HG03520 (cell line): ENCODE measurements at regions not wholly inside any gene's neighbourhood (a gene's known extent, or its start where the extent isn't known, plus 50 kb on each side); places are given as distances from the start of the nearest gene placed in this dataset.

ENCODE experiments used
- ATAC-seq: cut with Tn5 transposase; IDR thresholded peaks from one replicate; pipeline ENCODE4 v1.9.1; 2021; ENCODE audit warnings: mild to moderate bottlenecking, moderate library complexity; ENCODE audit not compliant: unreplicated experiment

DNA sequence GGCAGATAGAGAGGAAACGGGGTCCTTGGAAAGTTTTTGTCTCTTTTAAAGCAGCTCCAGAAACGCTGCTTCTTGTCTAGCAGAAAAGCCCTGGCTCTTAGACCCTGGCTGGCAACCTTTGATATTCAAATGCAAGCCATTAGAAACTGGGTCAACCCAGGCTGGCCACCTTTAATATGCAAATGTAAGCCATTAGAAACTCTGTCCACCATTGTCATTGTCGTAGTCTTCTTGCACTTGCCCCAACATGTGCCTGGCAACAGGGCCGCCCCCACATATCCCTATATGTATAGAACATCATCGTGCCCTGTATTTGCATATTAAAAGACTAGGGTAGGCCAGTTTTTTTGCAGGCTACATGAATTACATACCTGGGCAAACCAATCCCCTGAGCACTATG is 621.3 kb upstream of the DPP6 start:
- no peak for ATAC-seq

- ATAC-seq: no peak
Observed at GRCh38 chr7:153432063-153432462, 620.1 kb upstream of the DPP6 start.

DNA sequence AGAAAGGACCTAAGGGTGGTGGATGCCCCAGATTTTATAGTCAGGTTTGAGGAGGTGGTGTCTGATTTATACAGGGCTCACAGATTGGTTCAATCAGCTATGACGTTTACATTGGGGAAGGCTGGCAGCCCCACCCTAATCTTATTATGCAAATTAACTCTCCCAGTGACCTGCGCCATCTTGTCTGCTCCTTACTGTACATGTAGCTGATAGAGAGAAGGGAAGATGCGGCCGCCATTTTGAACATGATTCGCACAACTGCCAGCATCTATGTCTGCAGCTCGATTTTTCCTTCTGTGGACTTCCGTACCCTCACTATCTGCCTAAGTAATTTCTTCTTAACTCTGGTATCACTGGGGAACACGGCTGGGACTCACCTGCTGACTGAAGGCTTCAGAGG is 619.0 kb upstream of the DPP6 start:
- no peak for ATAC-seq

- ATAC-seq: no peak
Observed at GRCh38 chr7:153440715-153441114, 611.5 kb upstream of the DPP6 start.

DNA sequence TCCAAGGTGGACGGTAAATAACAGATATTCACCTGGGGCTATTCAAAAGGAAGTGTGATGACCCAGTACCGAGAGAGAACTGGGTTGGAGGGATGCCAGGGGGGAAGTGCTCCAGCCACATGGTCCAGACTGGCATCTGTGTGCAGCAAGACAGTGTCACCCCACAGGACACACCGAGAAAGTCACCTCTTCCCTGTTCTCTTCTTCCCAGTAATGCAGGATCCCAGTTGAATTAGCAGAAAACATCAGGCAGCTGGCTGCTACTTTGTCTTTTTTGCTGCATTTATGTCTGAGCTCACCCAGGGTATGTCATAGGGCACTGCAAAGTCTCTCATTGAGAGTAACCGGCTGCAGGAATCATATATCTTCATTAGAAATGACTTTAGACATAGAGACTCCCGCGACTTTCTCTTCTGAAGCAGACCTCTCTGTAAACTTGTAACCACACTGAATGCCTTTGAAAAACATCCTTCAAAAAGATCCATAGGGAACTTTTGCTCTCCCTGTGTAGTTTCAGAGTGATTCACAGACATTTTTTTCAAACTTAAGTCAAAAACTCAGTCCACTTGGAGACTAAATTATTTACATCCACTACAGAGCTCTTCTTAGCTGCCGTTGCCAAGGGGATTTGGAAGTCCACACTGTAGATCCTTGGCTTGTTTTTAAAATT is 609.0 kb upstream of the DPP6 start:
- ATAC-seq: no peak

DNA sequence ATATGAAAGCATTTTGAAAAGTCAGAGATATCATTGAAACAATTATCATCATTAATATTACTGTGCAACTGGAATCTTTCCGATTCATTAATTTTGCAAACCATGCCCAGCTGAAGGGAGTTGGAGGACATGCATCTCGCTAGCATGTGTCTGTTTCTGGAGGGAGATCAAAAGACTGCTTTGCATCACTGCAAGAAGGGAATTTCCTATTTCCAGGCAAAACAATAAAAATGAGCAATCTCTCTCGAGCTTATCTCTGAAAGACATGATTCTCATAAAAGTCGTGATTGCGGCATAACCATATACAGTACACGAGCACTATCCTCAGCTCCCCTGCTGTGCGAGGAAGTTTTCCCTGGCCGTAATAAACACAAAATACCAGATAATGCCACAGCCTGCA is 607.6 kb upstream of the DPP6 start:
- no peak for ATAC-seq

GRCh38 chr7:153445641-153446040 is 606.6 kb upstream of the DPP6 start:
- no peak for ATAC-seq

GRCh38 chr7:153446490-153446889 is 605.7 kb upstream of the DPP6 start:
- ATAC-seq: no peak

- no peak for ATAC-seq
Observed at GRCh38 chr7:153447011-153447410, 605.2 kb upstream of the DPP6 start.

GRCh38 chr7:153452661-153453060 is 599.5 kb upstream of the DPP6 start:
- ATAC-seq: no peak

DNA sequence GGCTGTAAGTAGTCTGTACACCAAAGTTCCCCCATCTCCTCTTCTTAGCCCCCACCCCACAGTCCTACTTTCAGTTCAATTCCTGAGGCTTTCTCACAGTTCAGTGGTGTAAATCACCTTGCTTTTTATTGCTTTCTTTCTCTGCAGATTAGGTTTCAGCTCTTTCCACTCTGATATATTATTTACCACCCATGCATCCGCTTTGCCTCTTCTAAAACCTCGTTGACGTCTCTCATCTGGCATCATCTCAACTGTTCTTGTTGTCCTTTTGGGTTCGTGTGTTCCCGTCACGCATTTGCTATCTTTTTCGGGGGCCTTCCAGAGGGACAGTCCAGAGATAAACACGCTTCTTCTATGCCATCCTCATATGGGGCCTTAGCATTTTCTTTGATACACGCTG is 597.9 kb upstream of the DPP6 start:
- ATAC-seq: no peak

- no peak for ATAC-seq
Observed at GRCh38 chr7:153457746-153458145, 594.5 kb upstream of the DPP6 start.

- no peak for ATAC-seq
Observed at GRCh38 chr7:153470004-153470671, 582.1 kb upstream of the DPP6 start.

- ATAC-seq: no peak
Observed at GRCh38 chr7:153472516-153472915, 579.7 kb upstream of the DPP6 start.

- no peak for ATAC-seq
Observed at GRCh38 chr7:153473185-153473584, 579.0 kb upstream of the DPP6 start.

GRCh38 chr7:153475239-153475638 is 577.0 kb upstream of the DPP6 start:
- no peak for ATAC-seq

GRCh38 chr7:153476166-153476565 is 576.0 kb upstream of the DPP6 start:
- ATAC-seq: no peak

- ATAC-seq: no peak
Observed at GRCh38 chr7:153496257-153496656, 555.9 kb upstream of the DPP6 start.

DNA sequence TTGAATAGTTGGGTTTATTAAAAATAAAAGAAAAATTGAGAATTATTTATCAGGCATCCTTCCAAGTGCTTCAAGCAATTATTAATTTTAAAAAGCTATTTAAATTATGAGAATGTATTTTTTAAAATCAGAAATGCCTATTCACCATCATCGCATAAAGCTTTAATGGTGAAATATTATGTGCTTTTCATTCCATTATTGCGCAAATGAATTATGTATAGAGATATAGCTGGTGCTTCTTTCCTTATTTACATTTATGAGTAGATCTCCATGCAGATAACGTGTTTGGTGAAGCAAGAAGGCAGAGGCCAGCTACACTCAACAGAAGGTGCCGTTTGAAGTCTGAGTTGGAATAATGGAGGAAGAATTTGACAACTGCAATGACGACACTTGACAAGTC is 549.1 kb upstream of the DPP6 start:
- no peak for ATAC-seq

DNA sequence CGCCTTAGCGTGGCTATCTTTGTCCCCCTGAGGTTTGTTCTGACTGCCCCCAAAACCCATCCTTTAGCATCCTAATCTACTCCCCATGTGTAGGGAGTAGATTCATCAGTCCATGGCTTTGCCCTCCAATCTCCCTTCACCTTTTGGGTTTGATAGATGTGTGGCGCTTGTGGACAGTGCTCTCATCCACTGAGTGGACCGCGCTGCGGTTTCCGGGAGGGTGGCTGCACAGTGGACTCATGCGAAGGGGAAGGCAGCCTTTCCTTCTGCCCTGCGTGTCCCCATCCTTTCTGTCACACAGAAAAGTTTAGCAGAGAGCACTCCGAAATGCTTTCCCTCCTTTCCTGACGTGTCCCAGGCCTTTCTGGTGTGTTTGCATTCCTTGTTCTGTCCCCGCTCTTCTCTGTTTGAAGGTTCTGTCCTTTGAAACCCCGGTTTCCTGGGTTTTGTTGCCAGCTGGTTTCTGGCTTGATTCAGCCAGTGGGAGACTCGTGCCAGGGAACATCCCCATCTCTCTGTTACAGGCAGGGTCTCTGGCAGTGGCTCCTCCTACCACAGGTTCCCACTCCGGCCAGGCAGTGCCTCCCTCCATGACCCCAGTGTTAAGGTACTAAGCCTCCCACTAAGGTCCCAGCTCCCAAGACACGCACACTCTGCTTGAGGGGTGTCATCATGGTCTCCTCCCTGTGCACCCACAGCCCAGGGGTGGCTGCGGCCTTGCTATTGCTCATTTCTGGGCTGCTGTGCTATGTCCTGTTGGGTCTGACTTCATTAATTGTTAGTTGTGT is 547.7 kb upstream of the DPP6 start:
- no peak for ATAC-seq

- ATAC-seq: no peak
Observed at GRCh38 chr7:153507885-153508284, 544.3 kb upstream of the DPP6 start.

DNA sequence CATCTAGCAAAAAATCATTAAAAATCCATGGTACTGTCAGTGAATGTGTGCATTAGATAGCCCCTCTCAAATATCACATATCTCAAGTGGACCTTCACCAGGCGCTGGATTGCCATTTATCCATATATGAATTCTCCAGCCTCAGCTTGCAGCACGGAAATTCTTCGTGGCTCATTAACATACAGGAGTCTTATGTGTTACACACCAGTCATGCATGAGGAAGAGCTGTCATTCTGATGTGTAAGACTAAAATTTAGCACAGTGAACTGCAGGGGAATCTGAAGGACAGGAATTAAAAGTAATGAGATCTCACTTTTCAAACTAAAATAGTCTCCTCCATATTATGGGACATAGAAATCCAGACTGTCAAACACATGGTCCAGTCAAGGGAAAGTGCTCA is 542.4 kb upstream of the DPP6 start:
- no peak for ATAC-seq
